ENCODE measurements at regions not wholly inside any gene's neighbourhood (a gene's known extent, or its start where the extent isn't known, plus 50 kb on each side); places are given as distances from the start of the nearest gene placed in this dataset.
"Not testable (repeated sequence)": the region's sequence is repeated elsewhere in the genome, so short reads cannot be mapped to it uniquely, and the experiment has no call there.

- no peak for DNase-seq
- H2BK12ac ChIP-seq (ENCODE audit: insufficient read length, low read depth, low read length): no peak overlapping the region
- no peaks in the 10 kb centered on the region for H3K79me2 ChIP-seq (ENCODE audit: insufficient read depth, low read length)
- no peak overlapping the region for H4K5ac ChIP-seq (ENCODE audit: insufficient read length, low read depth, low read length)
- peaks cover 7% of the 10 kb centered on the region for H3K9me3 ChIP-seq (ENCODE audit: control insufficient read depth, low read depth, low read length)
- no peaks in the 10 kb centered on the region for H3K79me1 ChIP-seq (ENCODE audit: insufficient read depth, low read depth, low read length, poor library complexity, severe bottlenecking)
- no peak overlapping the region for H3K4me2 ChIP-seq (ENCODE audit: insufficient read depth, insufficient read length, low read length)
- H3K14ac ChIP-seq (ENCODE audit: insufficient read depth, low read length): no peak overlapping the region
- H3K4me1 ChIP-seq (ENCODE audit: insufficient read depth, low read length): no peaks in the 10 kb centered on the region
- no peak overlapping the region for H2BK15ac ChIP-seq (ENCODE audit: low read depth, low read length)
- no peak overlapping the region for H3K23ac ChIP-seq (ENCODE audit: insufficient read length, low read depth, low read length)
- H3K4ac ChIP-seq (ENCODE audit: low read depth, low read length): no peak overlapping the region
- H3K27ac ChIP-seq (ENCODE audit: insufficient read length, low read depth, low read length): no peak overlapping the region
- H4K8ac ChIP-seq (replicated peaks; ENCODE audit: insufficient read length, low read depth, low read length): no peak overlapping the region
- H2BK120ac ChIP-seq (ENCODE audit: low read depth, low read length, poor library complexity, severe bottlenecking): no peak overlapping the region
- H3K56ac ChIP-seq (ENCODE audit: insufficient read length, low read depth, low read length): no peak overlapping the region
- Mint-ChIP-seq H3K27me3 (ENCODE audit: low read depth) (peaks cover 3% of the 10 kb centered on the region), H3K4me1 (peaks cover 14 to 16% of the 10 kb centered on the region in 2 experiments), H3K36me3 (ENCODE audit: insufficient read depth in 1 of 3, low read depth in 3 of 3) (no peaks in the 10 kb centered on the region; a peak in 1 of 7 replicates), H3K27ac (no peak overlapping the region; a peak in 1 of 7 replicates), H3K4me3 (no peak overlapping the region), H3K9me3 (no peaks in the 10 kb centered on the region)
- H3K18ac ChIP-seq (ENCODE audit: insufficient read length, low read depth, low read length): no peak overlapping the region
- no CpG with 5 or more reads among the region's 16 CpGs for WGBS (ENCODE audit: extremely low coverage, insufficient read length, low lambda C conversion rate)
- no peak overlapping the region for H2AFZ ChIP-seq (ENCODE audit: low read length)
- no peak for TF ChIP-seq CTCF (conservative IDR thresholded peaks at IDR 0.05)
- no peaks in the 10 kb centered on the region for H3K27me3 ChIP-seq (ENCODE audit: insufficient read depth, low read length)
- no peaks in the 10 kb centered on the region for H3K23me2 ChIP-seq (ENCODE audit: insufficient read length, low read depth, low read length, poor library complexity, severe bottlenecking)
- H4K91ac ChIP-seq (ENCODE audit: insufficient read length, low read depth, low read length): no peak overlapping the region
- H2BK20ac ChIP-seq (ENCODE audit: low read depth, low read length, poor library complexity, severe bottlenecking): no peak overlapping the region
- no peaks in the 10 kb centered on the region for H4K20me1 ChIP-seq (ENCODE audit: control insufficient read depth, insufficient read depth, insufficient read length)
- H3T11ph ChIP-seq (ENCODE audit: low read length): no peak overlapping the region
- no peak overlapping the region for H2BK5ac ChIP-seq (ENCODE audit: insufficient read length, low read length)
- no peak overlapping the region for H2AK5ac ChIP-seq (ENCODE audit: insufficient read length, low read length)
- H3K9ac ChIP-seq (ENCODE audit: extremely low read depth, insufficient read length, low read length): no peak overlapping the region
Observed at GRCh38 chr12:124088217-124088907, 115.3 kb downstream of the ZNF664 start.

GRCh38 chr12:124089181-124089914, 116.3 kb downstream of the ZNF664 start:
- H3K36me3 Mint-ChIP-seq (ENCODE audit: insufficient read depth in 1 of 3, low read depth in 3 of 3); H2AK5ac ChIP-seq (ENCODE audit: insufficient read length, low read length); H3K14ac ChIP-seq (ENCODE audit: insufficient read depth, low read length); H4K91ac ChIP-seq (ENCODE audit: insufficient read length, low read depth, low read length); H3K4ac ChIP-seq (ENCODE audit: low read depth, low read length); H3K9me3 ChIP-seq (ENCODE audit: control insufficient read depth, low read depth, low read length); H3K79me1 ChIP-seq (ENCODE audit: insufficient read depth, low read depth, low read length, poor library complexity, severe bottlenecking); H2AFZ ChIP-seq (ENCODE audit: low read length); H4K8ac ChIP-seq (replicated peaks; ENCODE audit: insufficient read length, low read depth, low read length); H3K79me2 ChIP-seq (ENCODE audit: insufficient read depth, low read length); H4K20me1 ChIP-seq (ENCODE audit: control insufficient read depth, insufficient read depth, insufficient read length); H2BK15ac ChIP-seq (ENCODE audit: low read depth, low read length); H4K5ac ChIP-seq (ENCODE audit: insufficient read length, low read depth, low read length); H3K56ac ChIP-seq (ENCODE audit: insufficient read length, low read depth, low read length); H3T11ph ChIP-seq (ENCODE audit: low read length); H2BK5ac ChIP-seq (ENCODE audit: insufficient read length, low read length); H3K18ac ChIP-seq (ENCODE audit: insufficient read length, low read depth, low read length); H3K27ac ChIP-seq (ENCODE audit: insufficient read length, low read depth, low read length); H3K4me3 Mint-ChIP-seq; H2BK12ac ChIP-seq (ENCODE audit: insufficient read length, low read depth, low read length); H3K27ac Mint-ChIP-seq; H3K4me2 ChIP-seq (ENCODE audit: insufficient read depth, insufficient read length, low read length); H3K27me3 Mint-ChIP-seq (ENCODE audit: low read depth); H3K27me3 ChIP-seq (ENCODE audit: insufficient read depth, low read length); H2BK20ac ChIP-seq (ENCODE audit: low read depth, low read length, poor library complexity, severe bottlenecking); H3K9ac ChIP-seq (ENCODE audit: extremely low read depth, insufficient read length, low read length); H3K9me3 Mint-ChIP-seq; H3K23me2 ChIP-seq (ENCODE audit: insufficient read length, low read depth, low read length, poor library complexity, severe bottlenecking); H2BK120ac ChIP-seq (ENCODE audit: low read depth, low read length, poor library complexity, severe bottlenecking); H3K23ac ChIP-seq (ENCODE audit: insufficient read length, low read depth, low read length); H3K4me1 ChIP-seq (ENCODE audit: insufficient read depth, low read length); DNase-seq: not testable (repeated sequence)
- peaks cover 14 to 16% of the 10 kb centered on the region in 2 experiments for H3K4me1 Mint-ChIP-seq
- WGBS (ENCODE audit: extremely low coverage, insufficient read length, low lambda C conversion rate): no CpG with 5 or more reads among the region's 11 CpGs

Measured in H9 (cell line).